Neutrophil (primary cell): ENCODE measurements at regions not wholly inside any gene's neighbourhood (a gene's known extent, or its start where the extent isn't known, plus 50 kb on each side); places are given as distances from the start of the nearest gene placed in this dataset.

Experiments
- H3K27ac ChIP-seq: fragments of 200-600 bp; sonication (generic); 2 replicates; pipeline ENCODE4 v1.5.1; 2016; ENCODE audit warnings: mild to moderate bottlenecking, moderate library complexity
- H3K27me3 ChIP-seq: fragments of 200-600 bp; sonication (generic); 2 replicates; pipeline ENCODE4 v1.6.0; 2016; ENCODE audit warnings: mild to moderate bottlenecking
- H3K36me3 ChIP-seq: fragments of 200-600 bp; sonication (generic); 2 replicates; pipeline ENCODE4 v1.5.1; 2017
- H3K4me1 ChIP-seq, 2 experiments: fragments of 200-600 bp in 1 of 2; sonication (generic) in 1 of 2; 1 replicate in 1 of 2; 2 replicates in 1 of 2; pipeline versions ENCODE4 v1.5.1 to v1.6.1; 2013 to 2016; ENCODE audit warnings: low read depth in 1 of 2, low read length in 1 of 2, mild to moderate bottlenecking in 1 of 2, moderate library complexity in 1 of 2; ENCODE audit not compliant: control insufficient read depth in 1 of 2, insufficient read depth in 1 of 2
- H3K4me3 ChIP-seq, 2 experiments: fragments of 200-600 bp in 1 of 2; sonication (generic) in 1 of 2; 1 replicate in 1 of 2; 2 replicates in 1 of 2; pipeline ENCODE4 v1.5.1; 2013 to 2016; ENCODE audit warnings: low read depth in 1 of 2, low read length in 1 of 2, mild to moderate bottlenecking in 1 of 2, moderate library complexity in 1 of 2
- H3K9me3 ChIP-seq: fragments of 200-600 bp; sonication (generic); 2 replicates; pipeline ENCODE4 v1.5.1; 2016
- CTCF ChIP-seq: fragments of 200-600 bp; sonication (generic); IDR thresholded peaks from 2 replicates; pipeline ENCODE4 v1.5.1; 2016; ENCODE audit warnings: antibody characterized with exemption

GRCh38 chr11:115682101-115682500 is 177.9 kb upstream of the CADM1 start:
- Histone ChIP-seq H3K27me3 (peaks cover 14% of the 10 kb centered on the region), H3K4me3 (no peak overlapping the region), H3K27ac (no peak overlapping the region), H3K4me1 (no peaks in the 10 kb centered on the region), H3K9me3 (no peaks in the 10 kb centered on the region), H3K36me3 (no peaks in the 10 kb centered on the region)
- TF ChIP-seq CTCF = no peak

GRCh38 chr11:115679945-115680344 is 175.7 kb upstream of the CADM1 start:
- H3K9me3 ChIP-seq = no peaks in the 10 kb centered on the region
- no peak for TF ChIP-seq CTCF
- H3K36me3 ChIP-seq = no peaks in the 10 kb centered on the region
- H3K27me3 ChIP-seq = no peaks in the 10 kb centered on the region
- H3K4me3 ChIP-seq = no peak overlapping the region
- no peaks in the 10 kb centered on the region for H3K4me1 ChIP-seq
- no peak overlapping the region for H3K27ac ChIP-seq

- Histone ChIP-seq H3K9me3 (no peaks in the 10 kb centered on the region), H3K36me3 (no peaks in the 10 kb centered on the region), H3K27me3 (no peaks in the 10 kb centered on the region), H3K4me3 (no peak overlapping the region), H3K27ac (no peak overlapping the region), H3K4me1 (no peaks in the 10 kb centered on the region)
- no peak for TF ChIP-seq CTCF
Observed at GRCh38 chr11:115678942-115679341, 174.7 kb upstream of the CADM1 start.

- no peaks in the 10 kb centered on the region for H3K4me1 ChIP-seq
- no peak for TF ChIP-seq CTCF
- no peak overlapping the region for H3K27ac ChIP-seq
Observed at GRCh38 chr11:115677190-115677589, 173.0 kb upstream of the CADM1 start.

GRCh38 chr11:115676768-115677167 is 172.6 kb upstream of the CADM1 start:
- TF ChIP-seq CTCF = no peak
- no peaks in the 10 kb centered on the region for H3K9me3 ChIP-seq
- H3K27me3 ChIP-seq = no peaks in the 10 kb centered on the region
- no peaks in the 10 kb centered on the region for H3K4me1 ChIP-seq
- no peak overlapping the region for H3K4me3 ChIP-seq
- no peaks in the 10 kb centered on the region for H3K36me3 ChIP-seq
- H3K27ac ChIP-seq = no peak overlapping the region

More at GRCh38 chr11:115677190-115677589, 173.0 kb upstream of the CADM1 start:
- Histone ChIP-seq H3K36me3 (no peaks in the 10 kb centered on the region), H3K4me3 (no peak overlapping the region), H3K27me3 (no peaks in the 10 kb centered on the region), H3K9me3 (no peaks in the 10 kb centered on the region)

GRCh38 chr11:115676206-115676605 is 172.0 kb upstream of the CADM1 start:
- Histone ChIP-seq H3K27me3 (no peaks in the 10 kb centered on the region), H3K4me3 (no peak overlapping the region), H3K9me3 (no peaks in the 10 kb centered on the region), H3K4me1 (no peaks in the 10 kb centered on the region), H3K27ac (no peak overlapping the region), H3K36me3 (no peaks in the 10 kb centered on the region)
- no peak for TF ChIP-seq CTCF
